ENCODE measurements at regions not wholly inside any gene's neighbourhood (a gene's known extent, or its start where the extent isn't known, plus 50 kb on each side); places are given as distances from the start of the nearest gene placed in this dataset.

- TF ChIP-seq, protein P1, sequence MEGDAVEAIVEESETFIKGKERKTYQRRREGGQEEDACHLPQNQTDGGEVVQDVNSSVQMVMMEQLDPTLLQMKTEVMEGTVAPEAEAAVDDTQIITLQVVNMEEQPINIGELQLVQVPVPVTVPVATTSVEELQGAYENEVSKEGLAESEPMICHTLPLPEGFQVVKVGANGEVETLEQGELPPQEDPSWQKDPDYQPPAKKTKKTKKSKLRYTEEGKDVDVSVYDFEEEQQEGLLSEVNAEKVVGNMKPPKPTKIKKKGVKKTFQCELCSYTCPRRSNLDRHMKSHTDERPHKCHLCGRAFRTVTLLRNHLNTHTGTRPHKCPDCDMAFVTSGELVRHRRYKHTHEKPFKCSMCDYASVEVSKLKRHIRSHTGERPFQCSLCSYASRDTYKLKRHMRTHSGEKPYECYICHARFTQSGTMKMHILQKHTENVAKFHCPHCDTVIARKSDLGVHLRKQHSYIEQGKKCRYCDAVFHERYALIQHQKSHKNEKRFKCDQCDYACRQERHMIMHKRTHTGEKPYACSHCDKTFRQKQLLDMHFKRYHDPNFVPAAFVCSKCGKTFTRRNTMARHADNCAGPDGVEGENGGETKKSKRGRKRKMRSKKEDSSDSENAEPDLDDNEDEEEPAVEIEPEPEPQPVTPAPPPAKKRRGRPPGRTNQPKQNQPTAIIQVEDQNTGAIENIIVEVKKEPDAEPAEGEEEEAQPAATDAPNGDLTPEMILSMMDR (conservative IDR thresholded peaks at IDR 0.05; ENCODE audit: low read length): no peak
- no peak for TF ChIP-seq EZH2phosphoT487 (IDR thresholded peaks at IDR 0.05; ENCODE audit: borderline replicate concordance)
Measured at GRCh38 chr13:72165276-72165675, 298.3 kb upstream of the DACH1 start.

All from Loucy (cell line).